ENCODE measurements at regions not wholly inside any gene's neighbourhood (a gene's known extent, or its start where the extent isn't known, plus 50 kb on each side); places are given as distances from the start of the nearest gene placed in this dataset.

- no peaks in the 10 kb centered on the region for H3K9me2 ChIP-seq (ENCODE audit: insufficient read depth)
- H3K4me3 ChIP-seq (replicated peaks in 1 of 2; ENCODE audit: low read depth in 1 of 2, low read length in 2 of 2), result no peak overlapping the region
- H3K79me2 ChIP-seq (ENCODE audit: insufficient read depth, low read length), result no peaks in the 10 kb centered on the region
- POLR2A ChIA-PET, result no interaction called here
- no peak overlapping the region for H3K4me2 ChIP-seq (ENCODE audit: low read length)
- intact Hi-C loops (cut with micrococcal nuclease), result no loop called here
- no peaks in the 10 kb centered on the region for H3K36me3 ChIP-seq (ENCODE audit: control insufficient read depth in 1 of 2, insufficient read depth in 2 of 2, low read length in 2 of 2)
- no peaks in the 10 kb centered on the region for H3K27me3 ChIP-seq (ENCODE audit: insufficient read depth, low read length)
- CTCF ChIA-PET, result no interaction called here
- no peak overlapping the region for H3K9ac ChIP-seq (ENCODE audit: low read length)
- H3K4me1 ChIP-seq (ENCODE audit: control insufficient read depth in 1 of 2, insufficient read depth in 2 of 2, low read length in 2 of 2), result no peaks in the 10 kb centered on the region
- H3K27ac ChIP-seq (ENCODE audit: low read depth, low read length), result no peak overlapping the region
- no peaks in the 10 kb centered on the region for H3K9me3 ChIP-seq (ENCODE audit: control insufficient read depth in 1 of 2, insufficient read depth in 1 of 2, low read depth in 1 of 2, low read length in 2 of 2)
- no TSS peak for BruUV-seq (replicated peaks)
- no peak for ATAC-seq
- RAD21 ChIA-PET (ENCODE audit: low non-redundant PET in 1 of 2, low total read pairs in 2 of 2, uncharacterized antibody in 2 of 2, unreplicated experiment in 2 of 2), result no interaction called here
- no peaks in the 10 kb centered on the region for H4K20me1 ChIP-seq (ENCODE audit: insufficient read depth)
- DNase-seq (ENCODE audit: low read depth, low spot score), result no peak
- TF ChIP-seq POLR2A (IDR thresholded peaks at IDR 0.05; ENCODE audit: borderline replicate concordance, extremely low read depth, insufficient read depth, insufficient read length) (no peak), REST (IDR thresholded peaks at IDR 0.05; ENCODE audit: low read depth) (no peak), EGR1 (IDR thresholded peaks at IDR 0.05; ENCODE audit: low read depth) (no peak), TCF7L2 (IDR thresholded peaks at IDR 0.05; ENCODE audit: borderline replicate concordance, extremely low read depth, insufficient read depth, insufficient read length) (no peak), SP1 (IDR thresholded peaks at IDR 0.05; ENCODE audit: low read depth) (no peak), EZH2phosphoT487 (IDR thresholded peaks at IDR 0.05; ENCODE audit: borderline replicate concordance) (no peak)
- TF ChIP-seq, protein P1, sequence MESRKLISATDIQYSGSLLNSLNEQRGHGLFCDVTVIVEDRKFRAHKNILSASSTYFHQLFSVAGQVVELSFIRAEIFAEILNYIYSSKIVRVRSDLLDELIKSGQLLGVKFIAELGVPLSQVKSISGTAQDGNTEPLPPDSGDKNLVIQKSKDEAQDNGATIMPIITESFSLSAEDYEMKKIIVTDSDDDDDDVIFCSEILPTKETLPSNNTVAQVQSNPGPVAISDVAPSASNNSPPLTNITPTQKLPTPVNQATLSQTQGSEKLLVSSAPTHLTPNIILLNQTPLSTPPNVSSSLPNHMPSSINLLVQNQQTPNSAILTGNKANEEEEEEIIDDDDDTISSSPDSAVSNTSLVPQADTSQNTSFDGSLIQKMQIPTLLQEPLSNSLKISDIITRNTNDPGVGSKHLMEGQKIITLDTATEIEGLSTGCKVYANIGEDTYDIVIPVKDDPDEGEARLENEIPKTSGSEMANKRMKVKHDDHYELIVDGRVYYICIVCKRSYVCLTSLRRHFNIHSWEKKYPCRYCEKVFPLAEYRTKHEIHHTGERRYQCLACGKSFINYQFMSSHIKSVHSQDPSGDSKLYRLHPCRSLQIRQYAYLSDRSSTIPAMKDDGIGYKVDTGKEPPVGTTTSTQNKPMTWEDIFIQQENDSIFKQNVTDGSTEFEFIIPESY (IDR thresholded peaks at IDR 0.05; ENCODE audit: extremely low read depth, insufficient replicate concordance, low read length), result no peak
- TF ChIP-seq, protein P2, sequence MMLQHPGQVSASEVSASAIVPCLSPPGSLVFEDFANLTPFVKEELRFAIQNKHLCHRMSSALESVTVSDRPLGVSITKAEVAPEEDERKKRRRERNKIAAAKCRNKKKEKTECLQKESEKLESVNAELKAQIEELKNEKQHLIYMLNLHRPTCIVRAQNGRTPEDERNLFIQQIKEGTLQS (IDR thresholded peaks at IDR 0.05), result no peak
- no peak overlapping the region for H2AFZ ChIP-seq (ENCODE audit: low read depth, low read length, poor library complexity, severe bottlenecking)
These were observed 316.6 kb upstream of the RTL1 start for GRCh38 chr14:101219896-101220703.
